Tibial nerve (tissue), 4 donors: ENCODE measurements at regions not wholly inside any gene's neighbourhood (a gene's known extent, or its start where the extent isn't known, plus 50 kb on each side); places are given as distances from the start of the nearest gene placed in this dataset.

Experiments
- DNase-seq, 2 donors: peaks; one replicate each; pipeline ENCODE4 v3.0.0-alpha.2; 2019; ENCODE audit warnings: low spot score in 2 of 2
- H3K27ac ChIP-seq, 4 donors: fragments of 200-600 bp; sonication (generic) in 3 of 4; one replicate each; pipeline ENCODE4 v1.5.1; 2017 to 2019; ENCODE audit warnings: mild to moderate bottlenecking in 1 of 4
- H3K27me3 ChIP-seq, 2 donors: fragments of 200-600 bp; sonication (generic) in 1 of 2; one replicate each; pipeline versions ENCODE4 v1.5.1 to v1.6.0; 2017 to 2019
- H3K36me3 ChIP-seq, 3 donors: fragments of 200-600 bp; sonication (generic); one replicate each; pipeline ENCODE4 v1.5.1; 2018 to 2019
- H3K4me1 ChIP-seq, 4 donors: fragments of 200-600 bp; sonication (generic) in 3 of 4; one replicate each; pipeline ENCODE4 v1.5.1; 2017 to 2019
- H3K4me3 ChIP-seq, 4 donors: fragments of 200-600 bp; sonication (generic) in 3 of 4; one replicate each; pipeline ENCODE4 v1.5.1; 2017 to 2019; ENCODE audit warnings: mild to moderate bottlenecking in 1 of 4, moderate library complexity in 1 of 4
- H3K9me3 ChIP-seq, 4 donors: fragments of 200-600 bp; sonication (generic) in 3 of 4; one replicate each; pipeline ENCODE4 v1.5.1; 2017 to 2019
- CTCF ChIP-seq, 5 experiments: fragments of 200-600 bp in 3 of 5; fragments of 450-650 bp in 2 of 5; sonication (generic) in 3 of 5; IDR thresholded peaks; one replicate each; pipeline ENCODE4 v1.5.1; 2016 to 2019; ENCODE audit warnings: antibody characterized with exemption in 5 of 5, mild to moderate bottlenecking in 3 of 5, moderate library complexity in 2 of 5
- EP300 ChIP-seq, 2 donors: sonication (generic); formaldehyde crosslinking; IDR thresholded peaks; one replicate each; pipeline ENCODE4 v1.6.1; 2017; ENCODE audit warnings: antibody characterized with exemption in 2 of 2, mild to moderate bottlenecking in 1 of 2
- POLR2A ChIP-seq, 2 donors: fragments of 450-650 bp; IDR thresholded peaks; one replicate each; pipeline ENCODE4 v1.6.1; 2017; ENCODE audit warnings: antibody characterized with exemption in 2 of 2, mild to moderate bottlenecking in 2 of 2, moderate library complexity in 2 of 2
- WGBS, 2 donors: methylation state at CpG; one replicate each; pipeline ENCODE4 v1.1.5; 2018; 5-methylcytosine and 5-hydroxymethylcytosine counted together

- TF ChIP-seq CTCF (IDR thresholded peaks at IDR 0.05), result no peak
- no peak for TF ChIP-seq EP300 (IDR thresholded peaks at IDR 0.05)
- TF ChIP-seq POLR2A (IDR thresholded peaks at IDR 0.05), result no peak
- Histone ChIP-seq H3K9me3 (no peaks in the 10 kb centered on the region), H3K36me3 (no peaks in the 10 kb centered on the region), H3K4me3 (no peak overlapping the region), H3K27ac (no peak overlapping the region), H3K27me3 (no peaks in the 10 kb centered on the region), H3K4me1 (no peaks in the 10 kb centered on the region)
- DNase-seq, result no peak
- WGBS, 2 donors, result 91 to 92% methylated on average over 7 of the region's 7 CpGs
These were observed 101.8 kb upstream of the ERG start for GRCh38 chr21:38600106-38600505.

GRCh38 chr21:38605236-38605635 lies 107.0 kb upstream of the ERG start:
- Histone ChIP-seq H3K27ac (no peak overlapping the region), H3K36me3 (no peaks in the 10 kb centered on the region), H3K4me3 (no peak overlapping the region), H3K27me3 (no peaks in the 10 kb centered on the region), H3K9me3 (no peaks in the 10 kb centered on the region), H3K4me1 (no peaks in the 10 kb centered on the region)
- WGBS, 2 donors, result 39 to 43% methylated on average over 3 of the region's 3 CpGs
- no peak for TF ChIP-seq POLR2A (IDR thresholded peaks at IDR 0.05)
- no peak for TF ChIP-seq CTCF (IDR thresholded peaks at IDR 0.05)
- no peak for TF ChIP-seq EP300 (IDR thresholded peaks at IDR 0.05)
- no peak for DNase-seq

- DNase-seq, result no peak
- no peak overlapping the region for H3K4me3 ChIP-seq
- no peaks in the 10 kb centered on the region for H3K4me1 ChIP-seq
- no peaks in the 10 kb centered on the region for H3K27me3 ChIP-seq
- 74 to 89% methylated on average over 4 of the region's 4 CpGs for WGBS, 2 donors
- no peaks in the 10 kb centered on the region for H3K9me3 ChIP-seq
- H3K27ac ChIP-seq, result no peak overlapping the region
- H3K36me3 ChIP-seq, result no peaks in the 10 kb centered on the region
- no peak for TF ChIP-seq EP300 (IDR thresholded peaks at IDR 0.05)
These were observed 111.3 kb upstream of the ERG start for GRCh38 chr21:38609580-38609979.

GRCh38 chr21:38610623-38611251 lies 112.5 kb upstream of the ERG start:
- Histone ChIP-seq H3K27ac (no peak overlapping the region), H3K9me3 (no peaks in the 10 kb centered on the region), H3K36me3 (no peaks in the 10 kb centered on the region), H3K4me3 (no peak overlapping the region), H3K27me3 (no peaks in the 10 kb centered on the region), H3K4me1 (no peaks in the 10 kb centered on the region)
- no peak for TF ChIP-seq EP300 (IDR thresholded peaks at IDR 0.05)
- DNase-seq, result no peak
- WGBS, 2 donors, result 81 to 87% methylated on average over 9 of the region's 9 CpGs

GRCh38 chr21:38611277-38611676 lies 113.0 kb upstream of the ERG start:
- H3K36me3 ChIP-seq, result no peaks in the 10 kb centered on the region
- 75 to 79% methylated on average over 8 of the region's 8 CpGs for WGBS, 2 donors
- H3K27ac ChIP-seq, result no peak overlapping the region
- TF ChIP-seq POLR2A (IDR thresholded peaks at IDR 0.05), result no peak
- TF ChIP-seq EP300 (IDR thresholded peaks at IDR 0.05), result no peak
- TF ChIP-seq CTCF (IDR thresholded peaks at IDR 0.05), result no peak
- no peak overlapping the region for H3K4me3 ChIP-seq
- no peaks in the 10 kb centered on the region for H3K27me3 ChIP-seq
- H3K4me1 ChIP-seq, result no peaks in the 10 kb centered on the region
- H3K9me3 ChIP-seq, result no peaks in the 10 kb centered on the region
- no peak for DNase-seq

- no peak for DNase-seq
- no peaks in the 10 kb centered on the region for H3K9me3 ChIP-seq
- H3K4me3 ChIP-seq, result no peak overlapping the region
- H3K27ac ChIP-seq, result no peak overlapping the region
- no peaks in the 10 kb centered on the region for H3K4me1 ChIP-seq
- H3K36me3 ChIP-seq, result no peaks in the 10 kb centered on the region
- TF ChIP-seq CTCF (IDR thresholded peaks at IDR 0.05), result no peak
- WGBS, 2 donors, result 88 to 91% methylated on average over 6 of the region's 6 CpGs
- H3K27me3 ChIP-seq, result no peaks in the 10 kb centered on the region
These were observed 115.4 kb upstream of the ERG start for GRCh38 chr21:38613686-38614085.
